Retina (tissue), 1 donor: ENCODE measurements at regions not wholly inside any gene's neighbourhood (a gene's known extent, or its start where the extent isn't known, plus 50 kb on each side); places are given as distances from the start of the nearest gene placed in this dataset.

ENCODE experiments used
- DNase-seq: peaks from one replicate; pipeline ENCODE4 v3.0.0-alpha.2; 2016

- no peak for DNase-seq
These were observed 336.5 kb upstream of the TGFBR2 start for GRCh38 chr3:30269751-30270445.

- DNase-seq: no peak
These were observed 334.6 kb upstream of the TGFBR2 start for GRCh38 chr3:30271781-30272180.

- no peak for DNase-seq
These were observed 332.9 kb upstream of the TGFBR2 start for GRCh38 chr3:30273304-30274072.

GRCh38 chr3:30277494-30277893 is 328.9 kb upstream of the TGFBR2 start:
- no peak for DNase-seq

GRCh38 chr3:30281526-30281925 is 324.9 kb upstream of the TGFBR2 start:
- no peak for DNase-seq

- peak; percentile 5 for DNase-seq
These were observed 324.2 kb upstream of the TGFBR2 start for GRCh38 chr3:30282154-30282696.

GRCh38 chr3:30285188-30286006 is 321.0 kb upstream of the TGFBR2 start:
- DNase-seq: no peak

GRCh38 chr3:30286007-30286669 is 320.3 kb upstream of the TGFBR2 start:
- no peak for DNase-seq

- no peak for DNase-seq
These were observed 319.6 kb upstream of the TGFBR2 start for GRCh38 chr3:30286811-30287210.

GRCh38 chr3:30288830-30289229 is 317.6 kb upstream of the TGFBR2 start:
- DNase-seq: no peak

GRCh38 chr3:30289324-30289723 is 317.1 kb upstream of the TGFBR2 start:
- DNase-seq: no peak

GRCh38 chr3:30289766-30290165 is 316.6 kb upstream of the TGFBR2 start:
- no peak for DNase-seq

- no peak for DNase-seq
These were observed 315.9 kb upstream of the TGFBR2 start for GRCh38 chr3:30290479-30290878.

- DNase-seq: no peak
These were observed 314.1 kb upstream of the TGFBR2 start for GRCh38 chr3:30292192-30292893.

GRCh38 chr3:30293621-30294240 is 312.7 kb upstream of the TGFBR2 start:
- no peak for DNase-seq

GRCh38 chr3:30294241-30294667 is 312.1 kb upstream of the TGFBR2 start:
- no peak for DNase-seq

GRCh38 chr3:30297112-30297511 is 309.3 kb upstream of the TGFBR2 start:
- no peak for DNase-seq

GRCh38 chr3:30299674-30300385 is 306.6 kb upstream of the TGFBR2 start:
- DNase-seq: no peak

GRCh38 chr3:30300809-30301208 is 305.6 kb upstream of the TGFBR2 start:
- no peak for DNase-seq

- no peak for DNase-seq
These were observed 304.4 kb upstream of the TGFBR2 start for GRCh38 chr3:30302027-30302426.

- DNase-seq: no peak
These were observed 302.6 kb upstream of the TGFBR2 start for GRCh38 chr3:30303770-30304169.
